HFF-Myc (cell line): ENCODE measurements at regions not wholly inside any gene's neighbourhood (a gene's known extent, or its start where the extent isn't known, plus 50 kb on each side); places are given as distances from the start of the nearest gene placed in this dataset.

Experiments used
- DNase-seq: peaks from one replicate; pipeline ENCODE4 v3.0.0-alpha.2; 2011; ENCODE audit warnings: low read depth; ENCODE audit errors: extremely low read depth
- H3K4me3 ChIP-seq: replicated peaks from 2 replicates; pipeline ENCODE4 v1.5.1; 2011; ENCODE audit warnings: low read depth, mild to moderate bottlenecking, control low read depth, low read length
- CTCF ChIP-seq: IDR thresholded peaks from 2 replicates; pipeline ENCODE4 v1.5.1; 2012; ENCODE audit warnings: mild to moderate bottlenecking, low read depth, low read length, control low read depth; ENCODE audit errors: missing control alignments

GRCh38 chr11:33475993-33476392, 218.8 kb downstream of the HIPK3 start:
- TF ChIP-seq CTCF = no peak
- DNase-seq = no peak
- no peak overlapping the region for H3K4me3 ChIP-seq

GRCh38 chr11:33474866-33475265, 217.7 kb downstream of the HIPK3 start:
- DNase-seq = no peak
- no peak for TF ChIP-seq CTCF
- no peak overlapping the region for H3K4me3 ChIP-seq

GRCh38 chr11:33471541-33471940, 214.4 kb downstream of the HIPK3 start:
- DNase-seq = no peak
- H3K4me3 ChIP-seq = no peak overlapping the region

DNA sequence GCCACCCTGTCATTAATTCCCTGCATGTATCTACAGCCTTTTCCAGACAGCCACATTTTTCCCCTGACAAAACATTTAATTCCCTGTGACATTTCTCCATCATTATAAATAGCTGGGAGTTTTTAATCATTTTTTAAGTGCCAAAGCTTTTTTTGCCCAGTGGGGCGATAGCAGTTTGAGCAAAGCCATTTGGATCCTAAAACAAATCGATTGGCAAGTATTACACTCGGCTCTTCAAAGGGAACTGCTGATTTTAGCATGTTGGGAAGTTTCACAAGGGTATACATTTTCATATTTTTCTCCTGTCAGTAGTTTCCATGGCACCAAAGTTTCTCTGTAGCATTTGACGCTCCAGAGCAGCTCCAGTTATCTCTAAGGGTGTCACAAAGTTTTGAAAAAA, 210.8 kb downstream of the HIPK3 start:
- H3K4me3 ChIP-seq = no peak overlapping the region
- TF ChIP-seq CTCF = no peak
- DNase-seq = no peak

More at GRCh38 chr11:33471541-33471940, 214.4 kb downstream of the HIPK3 start:
- no peak for TF ChIP-seq CTCF

- H3K4me3 ChIP-seq = no peak overlapping the region
- TF ChIP-seq CTCF = no peak
- no peak for DNase-seq
Measured at GRCh38 chr11:33463059-33463458, 205.9 kb downstream of the HIPK3 start.

DNA sequence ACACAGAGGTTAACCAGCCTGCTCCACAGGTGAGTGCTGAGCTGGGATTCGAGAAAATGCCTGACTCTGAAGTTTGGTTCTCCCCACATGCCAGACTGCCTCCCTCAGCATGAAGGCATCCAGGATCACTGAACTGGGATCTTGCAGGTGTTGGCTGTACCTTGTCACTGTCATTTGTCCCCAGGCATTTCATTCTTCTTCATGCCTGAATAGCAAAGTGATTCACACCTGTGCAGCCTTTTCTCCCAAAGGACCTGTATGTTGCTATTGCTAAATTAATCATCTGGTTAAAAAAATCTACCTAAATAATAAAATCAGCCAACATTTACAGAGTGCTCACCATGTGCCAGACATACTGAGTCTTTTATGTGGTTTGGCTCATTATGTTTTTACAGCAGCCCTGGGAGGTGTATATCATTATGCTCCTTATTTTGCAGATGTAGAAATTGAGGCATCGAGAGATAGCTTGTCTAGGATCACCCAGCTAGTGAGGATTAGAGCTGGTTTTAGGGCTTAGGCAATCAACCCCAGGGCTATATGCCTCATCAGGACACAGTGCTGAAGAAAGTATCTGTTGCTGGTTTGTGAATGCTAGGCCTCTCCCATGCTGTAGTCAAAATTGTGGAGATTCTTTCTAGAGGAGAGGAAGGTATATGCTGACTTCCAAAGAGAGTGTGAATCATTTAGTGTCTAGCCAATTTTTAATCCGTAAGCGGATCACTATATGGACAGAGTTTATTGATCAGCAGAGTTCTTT, 204.4 kb downstream of the HIPK3 start:
- no peak overlapping the region for H3K4me3 ChIP-seq
- DNase-seq = no peak
- no peak for TF ChIP-seq CTCF

GRCh38 chr11:33457948-33458347, 200.8 kb downstream of the HIPK3 start:
- no peak for TF ChIP-seq CTCF
- H3K4me3 ChIP-seq = no peak overlapping the region
- DNase-seq = no peak
